ENCODE measurements at regions not wholly inside any gene's neighbourhood (a gene's known extent, or its start where the extent isn't known, plus 50 kb on each side); places are given as distances from the start of the nearest gene placed in this dataset.

DNA sequence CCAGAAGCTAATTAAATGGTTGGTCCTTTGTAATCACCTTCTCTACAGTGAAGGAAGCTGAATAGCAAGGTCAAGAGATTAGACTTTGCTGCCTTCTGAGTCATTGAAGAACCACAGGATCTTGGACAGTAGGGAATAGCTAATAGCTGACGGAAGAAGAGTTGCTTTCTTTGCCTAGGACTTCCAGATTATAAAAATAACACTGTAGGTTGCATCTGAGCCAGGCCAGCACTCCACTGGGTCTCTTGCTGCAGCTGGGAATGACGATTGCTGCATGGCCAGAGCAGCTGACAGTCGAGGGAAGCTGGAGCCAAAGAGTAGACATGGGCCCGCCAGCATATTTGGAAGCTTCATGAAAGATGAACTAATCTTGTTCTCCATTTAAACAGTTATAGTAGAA, 81.5 kb upstream of the KCNMB2 start:
- TF ChIP-seq, protein P1, sequence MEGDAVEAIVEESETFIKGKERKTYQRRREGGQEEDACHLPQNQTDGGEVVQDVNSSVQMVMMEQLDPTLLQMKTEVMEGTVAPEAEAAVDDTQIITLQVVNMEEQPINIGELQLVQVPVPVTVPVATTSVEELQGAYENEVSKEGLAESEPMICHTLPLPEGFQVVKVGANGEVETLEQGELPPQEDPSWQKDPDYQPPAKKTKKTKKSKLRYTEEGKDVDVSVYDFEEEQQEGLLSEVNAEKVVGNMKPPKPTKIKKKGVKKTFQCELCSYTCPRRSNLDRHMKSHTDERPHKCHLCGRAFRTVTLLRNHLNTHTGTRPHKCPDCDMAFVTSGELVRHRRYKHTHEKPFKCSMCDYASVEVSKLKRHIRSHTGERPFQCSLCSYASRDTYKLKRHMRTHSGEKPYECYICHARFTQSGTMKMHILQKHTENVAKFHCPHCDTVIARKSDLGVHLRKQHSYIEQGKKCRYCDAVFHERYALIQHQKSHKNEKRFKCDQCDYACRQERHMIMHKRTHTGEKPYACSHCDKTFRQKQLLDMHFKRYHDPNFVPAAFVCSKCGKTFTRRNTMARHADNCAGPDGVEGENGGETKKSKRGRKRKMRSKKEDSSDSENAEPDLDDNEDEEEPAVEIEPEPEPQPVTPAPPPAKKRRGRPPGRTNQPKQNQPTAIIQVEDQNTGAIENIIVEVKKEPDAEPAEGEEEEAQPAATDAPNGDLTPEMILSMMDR (IDR thresholded peaks at IDR 0.05) = no peak
- TF ChIP-seq POLR2A (IDR thresholded peaks at IDR 0.05) = no peak

Measured in testis (tissue), 2 donors.